OCI-LY1 (cell line): ENCODE measurements at regions not wholly inside any gene's neighbourhood (a gene's known extent, or its start where the extent isn't known, plus 50 kb on each side); places are given as distances from the start of the nearest gene placed in this dataset.

Experiments used
- H2AFZ ChIP-seq: fragments of 200-600 bp; sonication (generic), shearing (Covaris generic); 2 replicates; pipeline ENCODE4 v1.6.0; 2014; ENCODE audit warnings: antibody characterized with exemption, mild to moderate bottlenecking, low read length
- H3F3A ChIP-seq: fragments of 200-600 bp; sonication (generic), shearing (Covaris generic); 2 replicates; pipeline ENCODE4 v1.6.0; 2014; ENCODE audit warnings: mild to moderate bottlenecking, antibody characterized with exemption, low read length, moderate library complexity; ENCODE audit not compliant: insufficient read depth
- H3K27ac ChIP-seq: fragments of 200-600 bp; sonication (generic); 2 replicates; pipeline ENCODE4 v1.5.1; 2014; ENCODE audit warnings: low read length, mixed run types, mild to moderate bottlenecking, low read depth; ENCODE audit not compliant: poor library complexity, severe bottlenecking
- H3K27me3 ChIP-seq: fragments of 200-600 bp; sonication (generic); 2 replicates; pipeline ENCODE4 v1.6.0; 2014; ENCODE audit warnings: antibody characterized with exemption, mild to moderate bottlenecking, low read length, moderate library complexity; ENCODE audit not compliant: insufficient read depth
- H3K36me3 ChIP-seq: fragments of 200-600 bp; sonication (generic); 2 replicates; pipeline ENCODE4 v1.6.1; 2014; ENCODE audit warnings: mild to moderate bottlenecking, antibody characterized with exemption, low read length, moderate library complexity, mixed read lengths; ENCODE audit not compliant: insufficient read depth
- H3K4me1 ChIP-seq: fragments of 200-600 bp; sonication (generic); 2 replicates; pipeline ENCODE4 v1.5.1; 2014; ENCODE audit warnings: mild to moderate bottlenecking, low read length, moderate library complexity; ENCODE audit not compliant: insufficient read depth, severe bottlenecking
- H3K4me2 ChIP-seq: fragments of 200-600 bp; sonication (generic), shearing (Covaris generic); 2 replicates; pipeline ENCODE4 v1.6.1; 2014; ENCODE audit warnings: low read length
- H3K4me3 ChIP-seq: fragments of 200-600 bp; sonication (generic); 2 replicates; pipeline ENCODE4 v1.5.1; 2014; ENCODE audit warnings: low read length, low read depth, mild to moderate bottlenecking, mixed read lengths; ENCODE audit not compliant: poor library complexity, severe bottlenecking
- H3K79me2 ChIP-seq: fragments of 200-600 bp; shearing (Covaris generic); 2 replicates; pipeline ENCODE4 v1.6.1; 2016; ENCODE audit warnings: mixed run types, low read length, mixed read lengths; ENCODE audit not compliant: insufficient read depth
- H3K9ac ChIP-seq: fragments of 200-600 bp; sonication (generic), shearing (Covaris generic); 2 replicates; pipeline ENCODE4 v1.6.1; 2014; ENCODE audit warnings: mild to moderate bottlenecking, low read length, mixed read lengths
- H3K9me2 ChIP-seq: fragments of 200-600 bp; sonication (generic), shearing (Covaris generic); 2 replicates; pipeline ENCODE4 v1.6.1; 2014; ENCODE audit warnings: low read depth, mild to moderate bottlenecking, low read length, mixed read lengths
- H3K9me3 ChIP-seq: fragments of 200-600 bp; shearing (Covaris generic); 2 replicates; pipeline ENCODE4 v1.6.1; 2014; ENCODE audit warnings: low read length, mixed read lengths
- H4K20me1 ChIP-seq: fragments of 200-600 bp; sonication (generic), shearing (Covaris generic); 2 replicates; pipeline ENCODE4 v1.6.0; 2016; ENCODE audit warnings: mild to moderate bottlenecking, low read length; ENCODE audit not compliant: insufficient read depth
- EZH2 ChIP-seq: fragments of 200-600 bp; sonication (generic), shearing (Covaris generic); IDR thresholded peaks from 2 replicates; pipeline ENCODE4 v1.8.0; 2017; ENCODE audit warnings: borderline replicate concordance, mixed run types, mild to moderate bottlenecking, antibody characterized with exemption, low read length, moderate library complexity, mixed read lengths
- TF ChIP-seq, protein P1 (sequence below): fragments of 200-600 bp; sonication (generic), shearing (Covaris generic); IDR thresholded peaks from 2 replicates; pipeline ENCODE4 v1.5.1; 2017; ENCODE audit warnings: mild to moderate bottlenecking, antibody characterized with exemption, low read length, moderate library complexity, mixed read lengths

DNA sequence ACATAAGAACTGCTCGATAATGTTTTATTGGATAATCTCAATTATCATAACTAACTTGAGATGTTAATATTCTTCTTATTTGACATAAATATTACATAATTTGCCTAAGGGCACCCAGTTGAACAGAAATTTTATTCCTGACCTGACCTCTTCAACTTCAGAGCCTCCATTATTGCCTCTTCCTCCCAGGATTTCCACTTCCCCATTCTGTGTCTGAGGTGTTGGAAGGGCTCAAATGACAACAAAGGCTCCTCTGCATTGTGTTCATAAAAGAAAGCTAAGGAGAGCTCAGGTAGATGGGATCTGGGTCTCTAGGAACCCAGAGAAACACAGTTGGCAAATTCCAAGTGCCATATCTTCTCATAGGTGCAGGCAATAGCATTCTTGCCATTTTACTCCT is 61.2 kb upstream of the ARHGAP20 start:
- H3K4me1 ChIP-seq, result no peaks in the 10 kb centered on the region
- H3K9ac ChIP-seq, result no peak overlapping the region
- H3K4me3 ChIP-seq, result no peak overlapping the region
- H3K79me2 ChIP-seq, result no peaks in the 10 kb centered on the region
- no peak for TF ChIP-seq EZH2
- TF ChIP-seq, protein P1, sequence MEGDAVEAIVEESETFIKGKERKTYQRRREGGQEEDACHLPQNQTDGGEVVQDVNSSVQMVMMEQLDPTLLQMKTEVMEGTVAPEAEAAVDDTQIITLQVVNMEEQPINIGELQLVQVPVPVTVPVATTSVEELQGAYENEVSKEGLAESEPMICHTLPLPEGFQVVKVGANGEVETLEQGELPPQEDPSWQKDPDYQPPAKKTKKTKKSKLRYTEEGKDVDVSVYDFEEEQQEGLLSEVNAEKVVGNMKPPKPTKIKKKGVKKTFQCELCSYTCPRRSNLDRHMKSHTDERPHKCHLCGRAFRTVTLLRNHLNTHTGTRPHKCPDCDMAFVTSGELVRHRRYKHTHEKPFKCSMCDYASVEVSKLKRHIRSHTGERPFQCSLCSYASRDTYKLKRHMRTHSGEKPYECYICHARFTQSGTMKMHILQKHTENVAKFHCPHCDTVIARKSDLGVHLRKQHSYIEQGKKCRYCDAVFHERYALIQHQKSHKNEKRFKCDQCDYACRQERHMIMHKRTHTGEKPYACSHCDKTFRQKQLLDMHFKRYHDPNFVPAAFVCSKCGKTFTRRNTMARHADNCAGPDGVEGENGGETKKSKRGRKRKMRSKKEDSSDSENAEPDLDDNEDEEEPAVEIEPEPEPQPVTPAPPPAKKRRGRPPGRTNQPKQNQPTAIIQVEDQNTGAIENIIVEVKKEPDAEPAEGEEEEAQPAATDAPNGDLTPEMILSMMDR, result no peak
- no peak overlapping the region for H3K27ac ChIP-seq
- H3K4me2 ChIP-seq, result no peak overlapping the region
- no peaks in the 10 kb centered on the region for H3K27me3 ChIP-seq
- no peaks in the 10 kb centered on the region for H3K36me3 ChIP-seq
- no peaks in the 10 kb centered on the region for H3K9me3 ChIP-seq
- H4K20me1 ChIP-seq, result no peaks in the 10 kb centered on the region
- no peak overlapping the region for H2AFZ ChIP-seq
- H3K9me2 ChIP-seq, result no peaks in the 10 kb centered on the region
- no peaks in the 10 kb centered on the region for H3F3A ChIP-seq

DNA sequence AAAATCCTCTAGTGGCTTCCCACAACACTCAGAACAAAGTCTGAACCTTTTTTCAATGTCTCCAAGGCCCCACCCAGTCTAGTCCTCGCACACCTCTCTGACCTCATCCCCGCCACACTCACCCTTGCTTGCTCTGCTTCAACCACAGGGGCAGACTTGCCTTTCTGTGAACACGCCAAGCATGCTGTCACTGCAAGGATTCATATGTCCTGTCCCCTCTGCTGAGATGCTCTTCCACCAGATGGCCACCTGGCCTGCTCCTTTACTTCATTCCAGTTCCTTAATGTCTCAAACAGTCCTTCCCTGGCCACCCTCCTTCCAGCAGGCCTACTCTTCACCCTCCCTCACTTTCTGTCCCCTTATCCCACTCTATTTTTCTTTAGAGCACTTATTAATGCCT is 60.6 kb upstream of the ARHGAP20 start:
- H2AFZ ChIP-seq, result no peak overlapping the region

DNA sequence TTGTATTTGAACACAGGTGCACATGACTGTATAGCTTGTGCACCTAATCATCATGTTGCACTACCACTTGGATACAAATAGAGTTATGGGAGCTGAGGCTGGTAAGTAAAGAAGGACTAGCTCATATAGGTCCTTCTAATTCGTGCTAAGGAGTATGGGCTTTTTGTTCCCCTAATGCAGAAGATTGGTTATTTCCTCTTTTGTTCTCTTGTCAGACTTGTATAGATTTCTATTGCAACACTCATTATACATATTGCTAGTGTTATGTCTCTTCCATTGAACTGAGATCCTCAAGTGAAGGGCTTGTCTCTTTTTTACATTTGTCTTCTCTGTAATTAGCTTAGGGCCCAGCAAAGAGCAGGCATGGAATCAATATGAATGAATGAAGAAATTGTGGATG is 54.1 kb upstream of the ARHGAP20 start:
- H2AFZ ChIP-seq, result no peak overlapping the region
- no peaks in the 10 kb centered on the region for H3K4me1 ChIP-seq
- H3K4me3 ChIP-seq, result no peak overlapping the region
- H3F3A ChIP-seq, result no peaks in the 10 kb centered on the region
- H3K79me2 ChIP-seq, result no peaks in the 10 kb centered on the region
- no peaks in the 10 kb centered on the region for H3K9me2 ChIP-seq
- H3K27me3 ChIP-seq, result no peaks in the 10 kb centered on the region
- no peak overlapping the region for H3K27ac ChIP-seq
- no peak for TF ChIP-seq EZH2
- TF ChIP-seq, protein P1, result no peak
- H3K4me2 ChIP-seq, result no peak overlapping the region
- no peaks in the 10 kb centered on the region for H3K36me3 ChIP-seq
- H3K9ac ChIP-seq, result no peak overlapping the region
- no peaks in the 10 kb centered on the region for H3K9me3 ChIP-seq
- no peaks in the 10 kb centered on the region for H4K20me1 ChIP-seq

More for the DNA sequence above, 60.6 kb upstream of the ARHGAP20 start:
- Histone ChIP-seq H3K9me3 (no peaks in the 10 kb centered on the region), H3K36me3 (no peaks in the 10 kb centered on the region), H4K20me1 (no peaks in the 10 kb centered on the region), H3K4me3 (no peak overlapping the region), H3K4me2 (no peak overlapping the region), H3K27ac (no peak overlapping the region), H3K27me3 (no peaks in the 10 kb centered on the region), H3K79me2 (no peaks in the 10 kb centered on the region), H3K9ac (no peak overlapping the region), H3K9me2 (no peaks in the 10 kb centered on the region), H3F3A (no peaks in the 10 kb centered on the region), H3K4me1 (no peaks in the 10 kb centered on the region)
- no peak for TF ChIP-seq EZH2
- TF ChIP-seq, protein P1, result no peak; the same call in 1 of the 2 replicates
